ENCODE measurements at regions not wholly inside any gene's neighbourhood (a gene's known extent, or its start where the extent isn't known, plus 50 kb on each side); places are given as distances from the start of the nearest gene placed in this dataset.
A peak's percentile ranks its signal among the peaks of the same experiment; 100 is the strongest.

- Histone ChIP-seq H3K36me3 (ENCODE audit: control insufficient read depth in 1 of 2, insufficient read depth in 2 of 2, low read length in 2 of 2) (no peaks in the 10 kb centered on the region), H3K23ac (ENCODE audit: low read length) (no peak overlapping the region), H3K9me3 (ENCODE audit: insufficient read depth, low read depth, low read length) (no peaks in the 10 kb centered on the region), H2AK5ac (ENCODE audit: low read length) (no peak overlapping the region), H3K79me2 (ENCODE audit: control insufficient read depth, insufficient read depth, low read length, poor library complexity) (no peaks in the 10 kb centered on the region), H3K18ac (ENCODE audit: low read length) (no peak overlapping the region), H3K4me1 (ENCODE audit: control insufficient read depth in 1 of 2, insufficient read depth in 2 of 2, low read length in 2 of 2) (peaks cover 5 to 13% of the 10 kb centered on the region in 2 experiments), H3K4me2 (ENCODE audit: low read length) (no peak overlapping the region), H4K8ac (ENCODE audit: low read depth, low read length) (no peak overlapping the region), H3K4ac (ENCODE audit: low read depth, low read length) (no peak overlapping the region), H3K79me1 (ENCODE audit: low read length) (peaks cover 6% of the 10 kb centered on the region), H3K9ac (ENCODE audit: low read length) (no peak overlapping the region), H2BK120ac (ENCODE audit: insufficient read depth, low read length, poor library complexity) (no peak overlapping the region), H2BK5ac (ENCODE audit: low read depth, low read length, poor library complexity) (peak overlapping the region; percentile 36), H4K12ac (ENCODE audit: low read depth, low read length) (no peak overlapping the region), H4K91ac (ENCODE audit: low read depth, low read length) (no peak overlapping the region), H3K27me3 (ENCODE audit: insufficient read depth, low read length) (no peaks in the 10 kb centered on the region), H3K4me3 (ENCODE audit: low read depth, low read length) (no peak overlapping the region), H3K27ac (ENCODE audit: low read depth, low read length) (peak overlapping the region; percentile 64), H2BK12ac (ENCODE audit: low read length) (peak overlapping the region; percentile 42), H3K14ac (ENCODE audit: low read length) (no peak overlapping the region), H2AFZ (ENCODE audit: insufficient read depth, low read length, poor library complexity) (no peak overlapping the region)
- WGBS (ENCODE audit: extremely low coverage, insufficient coverage, insufficient read length), result no CpG with 5 or more reads among the region's 3 CpGs
- DNase-seq, result no peak
These were observed 223.4 kb downstream of the PLPP3 start for GRCh38 chr1:56355918-56356317.

- Histone ChIP-seq H4K91ac (ENCODE audit: low read depth, low read length) (no peak overlapping the region), H3K4me1 (ENCODE audit: control insufficient read depth in 1 of 2, insufficient read depth in 2 of 2, low read length in 2 of 2) (peaks cover 5 to 13% of the 10 kb centered on the region in 2 experiments), H3K9ac (ENCODE audit: low read length) (no peak overlapping the region), H3K27ac (ENCODE audit: low read depth, low read length) (no peak overlapping the region), H3K18ac (ENCODE audit: low read length) (no peak overlapping the region), H4K8ac (ENCODE audit: low read depth, low read length) (no peak overlapping the region), H2BK5ac (ENCODE audit: low read depth, low read length, poor library complexity) (no peak overlapping the region), H4K12ac (ENCODE audit: low read depth, low read length) (no peak overlapping the region), H3K79me2 (ENCODE audit: control insufficient read depth, insufficient read depth, low read length, poor library complexity) (no peaks in the 10 kb centered on the region), H3K4me3 (ENCODE audit: low read depth, low read length) (no peak overlapping the region), H3K27me3 (ENCODE audit: insufficient read depth, low read length) (no peaks in the 10 kb centered on the region), H2AK5ac (ENCODE audit: low read length) (no peak overlapping the region), H3K79me1 (ENCODE audit: low read length) (peaks cover 6% of the 10 kb centered on the region), H2AFZ (ENCODE audit: insufficient read depth, low read length, poor library complexity) (no peak overlapping the region), H3K23ac (ENCODE audit: low read length) (no peak overlapping the region), H3K4me2 (ENCODE audit: low read length) (no peak overlapping the region), H3K9me3 (ENCODE audit: insufficient read depth, low read depth, low read length) (no peaks in the 10 kb centered on the region), H3K36me3 (ENCODE audit: control insufficient read depth in 1 of 2, insufficient read depth in 2 of 2, low read length in 2 of 2) (no peaks in the 10 kb centered on the region), H3K4ac (ENCODE audit: low read depth, low read length) (no peak overlapping the region), H2BK120ac (ENCODE audit: insufficient read depth, low read length, poor library complexity) (no peak overlapping the region), H2BK12ac (ENCODE audit: low read length) (no peak overlapping the region), H3K14ac (ENCODE audit: low read length) (no peak overlapping the region)
- DNase-seq, result no peak
- no CpG with 5 or more reads among the region's 1 CpG for WGBS (ENCODE audit: extremely low coverage, insufficient coverage, insufficient read length)
These were observed 223.9 kb downstream of the PLPP3 start for GRCh38 chr1:56355422-56355821.

- peaks cover 2% of the 10 kb centered on the region for H3K79me1 ChIP-seq (ENCODE audit: low read length)
- no peaks in the 10 kb centered on the region for H3K27me3 ChIP-seq (ENCODE audit: insufficient read depth, low read length)
- H3K4me3 ChIP-seq (ENCODE audit: low read depth, low read length), result no peak overlapping the region
- H3K18ac ChIP-seq (ENCODE audit: low read length), result no peak overlapping the region
- H2BK120ac ChIP-seq (ENCODE audit: insufficient read depth, low read length, poor library complexity), result no peak overlapping the region
- no peak overlapping the region for H4K12ac ChIP-seq (ENCODE audit: low read depth, low read length)
- no peak overlapping the region for H2AFZ ChIP-seq (ENCODE audit: insufficient read depth, low read length, poor library complexity)
- no peak overlapping the region for H3K27ac ChIP-seq (ENCODE audit: low read depth, low read length)
- H3K23ac ChIP-seq (ENCODE audit: low read length), result no peak overlapping the region
- no peak for DNase-seq
- H3K4me1 ChIP-seq (ENCODE audit: control insufficient read depth in 1 of 2, insufficient read depth in 2 of 2, low read length in 2 of 2), result peaks cover 3% of the 10 kb centered on the region in 2 experiments
- H3K14ac ChIP-seq (ENCODE audit: low read length), result no peak overlapping the region
- H3K4ac ChIP-seq (ENCODE audit: low read depth, low read length), result no peak overlapping the region
- no peaks in the 10 kb centered on the region for H3K36me3 ChIP-seq (ENCODE audit: control insufficient read depth in 1 of 2, insufficient read depth in 2 of 2, low read length in 2 of 2)
- H4K8ac ChIP-seq (ENCODE audit: low read depth, low read length), result no peak overlapping the region
- H2BK5ac ChIP-seq (ENCODE audit: low read depth, low read length, poor library complexity), result no peak overlapping the region
- no peak overlapping the region for H3K4me2 ChIP-seq (ENCODE audit: low read length)
- H3K9ac ChIP-seq (ENCODE audit: low read length), result no peak overlapping the region
- peaks cover 3% of the 10 kb centered on the region for H3K9me3 ChIP-seq (ENCODE audit: insufficient read depth, low read depth, low read length)
- H2AK5ac ChIP-seq (ENCODE audit: low read length), result no peak overlapping the region
- H2BK12ac ChIP-seq (ENCODE audit: low read length), result no peak overlapping the region
- H3K79me2 ChIP-seq (ENCODE audit: control insufficient read depth, insufficient read depth, low read length, poor library complexity), result no peaks in the 10 kb centered on the region
- H4K91ac ChIP-seq (ENCODE audit: low read depth, low read length), result no peak overlapping the region
These were observed 233.5 kb downstream of the PLPP3 start for GRCh38 chr1:56345831-56346230.

GRCh38 chr1:56340977-56341376 is 238.4 kb downstream of the PLPP3 start:
- Histone ChIP-seq H3K79me2 (ENCODE audit: control insufficient read depth, insufficient read depth, low read length, poor library complexity) (no peaks in the 10 kb centered on the region), H3K4me2 (ENCODE audit: low read length) (no peak overlapping the region), H3K4ac (ENCODE audit: low read depth, low read length) (no peak overlapping the region), H3K14ac (ENCODE audit: low read length) (no peak overlapping the region), H3K79me1 (ENCODE audit: low read length) (peaks cover 2% of the 10 kb centered on the region), H2AK5ac (ENCODE audit: low read length) (no peak overlapping the region), H2AFZ (ENCODE audit: insufficient read depth, low read length, poor library complexity) (no peak overlapping the region), H3K27ac (ENCODE audit: low read depth, low read length) (no peak overlapping the region), H2BK5ac (ENCODE audit: low read depth, low read length, poor library complexity) (no peak overlapping the region), H4K91ac (ENCODE audit: low read depth, low read length) (no peak overlapping the region), H3K4me1 (ENCODE audit: control insufficient read depth in 1 of 2, insufficient read depth in 2 of 2, low read length in 2 of 2) (peaks cover 3% of the 10 kb centered on the region in 2 experiments), H4K8ac (ENCODE audit: low read depth, low read length) (no peak overlapping the region), H3K23ac (ENCODE audit: low read length) (no peak overlapping the region), H3K9me3 (ENCODE audit: insufficient read depth, low read depth, low read length) (peaks cover 3% of the 10 kb centered on the region), H2BK12ac (ENCODE audit: low read length) (no peak overlapping the region), H3K9ac (ENCODE audit: low read length) (no peak overlapping the region), H3K4me3 (ENCODE audit: low read depth, low read length) (no peak overlapping the region), H2BK120ac (ENCODE audit: insufficient read depth, low read length, poor library complexity) (no peak overlapping the region), H3K18ac (ENCODE audit: low read length) (no peak overlapping the region), H4K12ac (ENCODE audit: low read depth, low read length) (no peak overlapping the region), H3K36me3 (ENCODE audit: control insufficient read depth in 1 of 2, insufficient read depth in 2 of 2, low read length in 2 of 2) (no peaks in the 10 kb centered on the region), H3K27me3 (ENCODE audit: insufficient read depth, low read length) (no peaks in the 10 kb centered on the region)
- no peak for DNase-seq

Measured in trophoblast cell (in vitro differentiated cells and primary cell).